Naive thymus-derived CD4-positive, alpha-beta T cell (primary cell): ENCODE measurements at regions not wholly inside any gene's neighbourhood (a gene's known extent, or its start where the extent isn't known, plus 50 kb on each side); places are given as distances from the start of the nearest gene placed in this dataset.
"Not testable (repeated sequence)": the region's sequence is repeated elsewhere in the genome, so short reads cannot be mapped to it uniquely, and the experiment has no call there.

Experiments
- ATAC-seq: fragments of 150-1000 bp; cut with Tn5 transposase; 2 replicates; pipeline ENCODE4 v1.10.0; 2021; ENCODE audit warnings: mild to moderate bottlenecking, moderate library complexity
- CTCF ChIA-PET: fragments of 350-600 bp; sonication (Branson Sonifier 250); formaldehyde crosslinking; loops from one replicate; lab custom pipeline; 2021; ENCODE audit warnings: antibody characterized with exemption; lab: Charles Lee
- POLR2A ChIA-PET: fragments of 350-600 bp; sonication (Branson Sonifier 250); formaldehyde crosslinking; loops from one replicate; lab custom pipeline; 2021; ENCODE audit warnings: antibody characterized with exemption, inconsistent platforms; lab: Charles Lee
- DNase-seq, 9 donors: peaks; one replicate each; pipeline versions ENCODE4 v3.0.0 to v3.0.0-alpha.2; 2020 to 2022; ENCODE audit warnings: mixed read lengths in 1 of 9
- H3K27ac ChIP-seq: one replicate; pipeline ENCODE4 v1.7.0; 2013; ENCODE audit warnings: mild to moderate bottlenecking, low read depth, low read length, moderate library complexity
- H3K27me3 ChIP-seq, 2 donors: one replicate each; pipeline ENCODE4 v1.7.0; 2013; ENCODE audit warnings: low read length in 2 of 2, mild to moderate bottlenecking in 2 of 2, moderate library complexity in 2 of 2; ENCODE audit not compliant: control insufficient read depth in 2 of 2, insufficient read depth in 2 of 2
- H3K36me3 ChIP-seq, 3 experiments: 1 replicate in 2 of 3; 2 replicates in 1 of 3; pipeline ENCODE4 v1.7.0; 2013; ENCODE audit warnings: low read length in 3 of 3, mild to moderate bottlenecking in 3 of 3, moderate library complexity in 1 of 3; ENCODE audit not compliant: insufficient read depth in 3 of 3, control insufficient read depth in 2 of 3
- H3K4me1 ChIP-seq, 2 donors: one replicate each; pipeline ENCODE4 v1.7.0; 2013; ENCODE audit warnings: low read length in 2 of 2, mild to moderate bottlenecking in 2 of 2, moderate library complexity in 1 of 2; ENCODE audit not compliant: control insufficient read depth in 2 of 2, insufficient read depth in 2 of 2
- H3K4me3 ChIP-seq: 2 replicates; pipeline ENCODE4 v1.7.0; 2013; ENCODE audit warnings: mild to moderate bottlenecking, low read length
- H3K9me3 ChIP-seq, 3 experiments: 1 replicate in 2 of 3; 2 replicates in 1 of 3; pipeline ENCODE4 v1.7.0; 2013; ENCODE audit warnings: low read length in 3 of 3; ENCODE audit not compliant: control insufficient read depth in 2 of 3
- H3K27ac Mint-ChIP-seq, 9 donors: one replicate each; pipeline ENCODE4 v1.8.0; 2020 to 2022; ENCODE audit warnings: mixed read lengths in 9 of 9, mild to moderate bottlenecking in 8 of 9, moderate library complexity in 5 of 9, inconsistent platforms in 2 of 9
- H3K27me3 Mint-ChIP-seq, 5 donors: one replicate each; pipeline ENCODE4 v1.8.0; 2021 to 2022; ENCODE audit warnings: mixed read lengths in 5 of 5, mild to moderate bottlenecking in 1 of 5
- H3K36me3 Mint-ChIP-seq, 5 donors: one replicate each; pipeline ENCODE4 v1.8.0; 2020 to 2022; ENCODE audit warnings: mixed read lengths in 5 of 5, mild to moderate bottlenecking in 3 of 5, inconsistent platforms in 1 of 5
- H3K4me1 Mint-ChIP-seq, 7 donors: one replicate each; pipeline ENCODE4 v1.8.0; 2020 to 2022; ENCODE audit warnings: mixed read lengths in 7 of 7, mild to moderate bottlenecking in 3 of 7, inconsistent platforms in 1 of 7
- H3K4me3 Mint-ChIP-seq, 10 donors: one replicate each; pipeline ENCODE4 v1.8.0; 2020 to 2022; ENCODE audit warnings: mild to moderate bottlenecking in 10 of 10, mixed read lengths in 10 of 10, moderate library complexity in 6 of 10, inconsistent platforms in 2 of 10
- H3K9me3 Mint-ChIP-seq, 11 donors: one replicate each; pipeline ENCODE4 v1.8.0; 2020 to 2022; ENCODE audit warnings: mixed read lengths in 11 of 11, mild to moderate bottlenecking in 4 of 11, inconsistent platforms in 1 of 11, moderate library complexity in 1 of 11
- intact Hi-C, 2 donors: fragments of 100-400 bp; cut with micrococcal nuclease; formaldehyde crosslinking; loops; one replicate each; pipeline ENCODE4 v1.15.1; 2023

DNA sequence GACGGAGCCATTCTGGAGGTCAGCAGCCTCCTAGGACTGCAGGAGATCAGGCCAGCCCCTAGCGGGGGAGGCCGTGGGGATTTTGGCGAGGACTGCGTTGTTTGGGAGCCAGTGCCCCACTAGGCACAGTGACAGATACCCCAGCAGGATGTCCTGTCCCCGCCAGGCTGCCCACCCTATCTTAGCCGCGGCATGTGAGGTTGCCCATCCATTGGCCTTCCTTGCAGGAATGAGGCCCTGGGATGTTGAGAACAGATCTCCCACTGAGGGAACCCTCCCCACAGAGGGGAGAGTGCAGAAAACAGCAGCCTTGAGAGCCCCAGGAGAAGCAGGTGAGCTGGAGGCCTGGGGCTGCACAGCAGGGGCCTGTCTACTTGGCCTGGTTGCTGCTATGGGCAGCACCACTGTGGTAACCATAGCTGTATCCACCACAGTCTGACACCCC, 385.5 kb downstream of the TMEM121 start:
- CTCF ChIA-PET, H3K4me1 Mint-ChIP-seq, H3K4me3 Mint-ChIP-seq, ATAC-seq, POLR2A ChIA-PET, H3K27ac Mint-ChIP-seq, H3K27ac ChIP-seq, H3K27me3 ChIP-seq, H3K4me3 ChIP-seq, H3K9me3 ChIP-seq, H3K36me3 ChIP-seq, DNase-seq, H3K4me1 ChIP-seq, intact Hi-C loops: not testable (repeated sequence)
- peaks cover 4 to 33% (median 7%) of the 10 kb centered on the region in 5 donors for H3K27me3 Mint-ChIP-seq
- H3K9me3 Mint-ChIP-seq, result peaks cover 0 to 24% (median 5%) of the 10 kb centered on the region in 11 donors
- H3K36me3 Mint-ChIP-seq, result peaks cover 0 to 16% (median 4%) of the 10 kb centered on the region in 5 donors

DNA sequence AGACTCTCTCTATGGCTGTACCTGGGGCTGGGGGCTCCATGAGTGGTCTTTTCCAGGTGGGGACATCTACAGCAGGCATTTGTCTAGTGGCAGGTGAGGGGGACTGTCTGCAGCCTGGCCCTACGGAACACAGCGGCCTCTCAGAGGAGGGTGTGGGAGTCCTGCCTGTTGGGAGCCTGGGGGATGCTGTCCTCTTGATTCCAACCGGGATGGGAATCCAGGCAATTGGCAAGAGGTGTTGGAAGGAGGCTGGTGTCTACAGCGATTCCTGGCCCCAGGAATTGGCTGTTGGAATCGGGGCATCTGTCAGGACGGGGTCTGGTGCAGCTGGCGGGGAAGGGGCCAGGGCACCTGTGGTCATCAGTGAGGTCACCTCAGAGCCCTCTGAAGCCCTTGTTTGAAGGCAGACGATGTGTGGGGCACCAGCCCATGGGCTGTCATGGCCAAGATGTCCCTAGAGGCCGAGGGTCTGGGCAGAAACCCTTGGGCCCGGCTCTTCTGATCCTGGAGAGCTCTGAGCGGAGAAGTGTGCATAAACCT, 386.3 kb downstream of the TMEM121 start:
- H3K36me3 Mint-ChIP-seq, result peaks cover 0 to 16% (median 4%) of the 10 kb centered on the region in 5 donors
- H3K27ac Mint-ChIP-seq, result no peak overlapping the region
- peaks cover 0 to 34% (median 7%) of the 10 kb centered on the region in 5 donors for H3K27me3 Mint-ChIP-seq
- Histone ChIP-seq H3K9me3 (no peaks in the 10 kb centered on the region), H3K4me3 (no peak overlapping the region), H3K4me1 (no peaks in the 10 kb centered on the region), H3K27me3 (no peaks in the 10 kb centered on the region), H3K27ac (no peak overlapping the region), H3K36me3 (no peaks in the 10 kb centered on the region)
- intact Hi-C loops, result no loop called here
- H3K9me3 Mint-ChIP-seq, result peaks cover 0 to 26% (median 5%) of the 10 kb centered on the region in 11 donors
- CTCF ChIA-PET, result no interaction called here
- ATAC-seq, result no peak
- POLR2A ChIA-PET, result no interaction called here
- peaks cover 0 to 2% (median 0%) of the 10 kb centered on the region in 7 donors for H3K4me1 Mint-ChIP-seq
- H3K4me3 Mint-ChIP-seq, result no peak overlapping the region
- DNase-seq, result no peak

DNA sequence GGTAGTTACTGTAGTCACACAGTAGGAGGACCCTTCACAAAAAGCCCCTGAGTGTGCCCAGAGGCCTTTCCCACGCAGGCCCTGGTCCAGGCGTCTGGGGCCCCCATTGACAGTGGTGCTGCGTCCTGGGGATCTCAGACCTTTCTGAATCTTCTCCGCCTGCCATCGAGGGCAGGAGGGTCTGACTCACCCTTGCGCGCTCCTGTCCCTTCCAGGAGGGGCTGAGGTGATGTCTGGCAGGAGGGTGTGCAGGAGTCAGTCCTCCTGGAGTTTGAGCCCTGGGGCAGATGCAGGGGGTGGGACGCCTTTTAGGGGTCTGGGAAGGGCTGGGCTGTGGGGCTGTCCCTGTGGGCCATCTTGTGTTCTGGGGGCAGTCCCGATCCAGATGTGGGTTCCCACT, 386.8 kb downstream of the TMEM121 start:
- ChIA-PET CTCF (no interaction called here), POLR2A (no interaction called here)
- Mint-ChIP-seq H3K4me3 (no peak overlapping the region), H3K4me1 (peaks cover 0 to 2% (median 0%) of the 10 kb centered on the region in 7 donors), H3K27ac (no peak overlapping the region), H3K36me3 (peaks cover 0 to 16% (median 4%) of the 10 kb centered on the region in 5 donors), H3K27me3 (peaks cover 0 to 29% (median 3%) of the 10 kb centered on the region in 5 donors), H3K9me3 (peaks cover 0 to 26% (median 5%) of the 10 kb centered on the region in 11 donors)
- Histone ChIP-seq H3K27ac (no peak overlapping the region), H3K36me3 (no peaks in the 10 kb centered on the region), H3K27me3 (no peaks in the 10 kb centered on the region), H3K4me1 (no peaks in the 10 kb centered on the region), H3K4me3 (no peak overlapping the region), H3K9me3 (no peaks in the 10 kb centered on the region)
- intact Hi-C loops, result no loop called here
- ATAC-seq (no peak), DNase-seq (no peak)

DNA sequence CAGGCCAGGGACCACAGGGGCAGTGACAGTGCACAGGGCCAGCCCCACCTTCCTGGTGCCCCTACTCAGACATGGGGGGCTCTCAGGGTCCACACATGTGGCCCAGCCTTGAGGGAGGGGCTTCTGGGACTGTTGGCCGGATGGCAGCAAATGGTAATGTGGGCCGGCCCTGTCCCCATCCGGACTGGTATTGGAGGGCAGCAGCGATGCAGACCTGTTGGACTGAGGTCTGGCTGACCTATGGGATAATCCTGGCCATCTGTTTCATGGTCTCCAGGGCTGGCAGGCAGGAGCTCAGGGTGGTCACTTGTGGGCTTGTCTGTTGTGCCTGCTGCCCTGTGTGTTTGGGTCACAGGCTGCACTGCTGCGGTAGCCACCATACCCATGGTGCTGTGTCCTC, 387.5 kb downstream of the TMEM121 start:
- Mint-ChIP-seq H3K4me1 (no peaks in the 10 kb centered on the region), H3K9me3 (peaks cover 0 to 26% (median 5%) of the 10 kb centered on the region in 11 donors), H3K36me3 (peaks cover 0 to 16% (median 4%) of the 10 kb centered on the region in 5 donors), H3K27ac (no peak overlapping the region), H3K27me3 (peaks cover 0 to 25% (median 0%) of the 10 kb centered on the region in 5 donors), H3K4me3 (no peak overlapping the region)
- intact Hi-C loops, result no loop called here
- CTCF ChIA-PET, result no interaction called here
- Histone ChIP-seq H3K27me3 (no peaks in the 10 kb centered on the region), H3K9me3 (no peaks in the 10 kb centered on the region), H3K4me3 (no peak overlapping the region), H3K27ac (no peak overlapping the region), H3K4me1 (no peaks in the 10 kb centered on the region), H3K36me3 (no peaks in the 10 kb centered on the region)
- DNase-seq (no peak), ATAC-seq (no peak)
- POLR2A ChIA-PET, result no interaction called here

DNA sequence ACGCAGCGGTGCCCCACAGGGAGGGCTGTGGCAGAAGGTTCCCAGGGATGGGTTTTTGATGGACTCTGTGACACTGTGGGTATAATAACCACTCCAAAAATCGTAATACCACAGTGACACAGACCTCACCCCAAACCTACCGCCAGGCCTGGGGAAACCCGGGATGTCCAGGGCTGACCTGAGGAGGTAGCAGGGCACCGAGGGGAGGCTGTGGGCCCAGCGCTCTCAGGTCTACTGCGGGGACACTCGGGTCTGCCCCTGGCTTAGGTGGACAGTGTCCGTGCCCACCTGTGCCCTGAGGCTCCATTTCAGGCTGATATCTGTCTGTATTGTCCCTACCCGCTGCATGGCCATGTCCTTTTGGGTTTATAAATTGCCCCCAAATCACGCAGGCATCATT, 387.9 kb downstream of the TMEM121 start:
- H3K36me3 ChIP-seq, DNase-seq, CTCF ChIA-PET, H3K4me3 Mint-ChIP-seq, H3K27ac ChIP-seq, H3K4me1 ChIP-seq, H3K27ac Mint-ChIP-seq, H3K4me1 Mint-ChIP-seq, intact Hi-C loops, H3K4me3 ChIP-seq, H3K9me3 ChIP-seq, H3K27me3 ChIP-seq, ATAC-seq, POLR2A ChIA-PET: not testable (repeated sequence)
- H3K27me3 Mint-ChIP-seq, result peaks cover 0 to 25% (median 0%) of the 10 kb centered on the region in 5 donors
- peaks cover 0 to 26% (median 5%) of the 10 kb centered on the region in 11 donors for H3K9me3 Mint-ChIP-seq
- peaks cover 0 to 16% (median 4%) of the 10 kb centered on the region in 5 donors for H3K36me3 Mint-ChIP-seq

DNA sequence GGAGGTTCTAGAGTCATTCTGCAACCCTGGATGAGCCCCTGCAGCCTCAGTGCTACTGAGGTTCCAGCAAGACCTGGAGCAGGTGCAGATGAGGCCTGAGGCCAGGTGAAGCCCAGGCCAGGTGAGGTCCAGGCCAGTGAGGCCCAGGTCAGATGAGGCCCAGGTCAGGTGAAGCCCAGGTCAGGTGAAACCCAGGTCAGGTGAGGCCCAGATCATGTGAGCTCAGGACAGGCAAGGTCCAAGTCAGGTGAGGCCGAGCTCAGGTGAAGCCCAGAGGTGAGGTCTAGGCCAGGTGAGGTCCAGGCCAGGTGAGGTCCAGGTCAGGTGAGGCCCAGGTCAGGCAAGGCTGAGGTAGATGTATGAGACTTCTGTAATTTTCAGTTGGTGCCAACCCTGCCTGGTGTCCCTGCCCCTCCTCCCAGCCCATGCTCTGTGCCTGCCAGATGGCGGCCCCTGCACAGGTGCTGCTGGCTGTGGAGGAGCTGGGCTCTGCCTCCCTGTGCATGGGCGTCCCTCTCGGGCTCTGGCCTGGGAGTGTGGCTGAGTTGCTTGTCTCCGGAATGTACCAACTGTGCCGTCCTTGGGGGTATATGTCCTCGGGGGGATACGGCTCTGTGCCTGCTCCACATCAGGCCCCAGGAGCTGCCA, 388.5 kb downstream of the TMEM121 start:
- Mint-ChIP-seq H3K36me3 (peaks cover 0 to 16% (median 4%) of the 10 kb centered on the region in 5 donors), H3K4me3 (no peak overlapping the region), H3K9me3 (peaks cover 0 to 26% (median 5%) of the 10 kb centered on the region in 11 donors), H3K4me1 (no peaks in the 10 kb centered on the region), H3K27ac (no peak overlapping the region), H3K27me3 (peaks cover 0 to 25% (median 1%) of the 10 kb centered on the region in 5 donors)
- Histone ChIP-seq H3K27ac (no peak overlapping the region), H3K4me3 (no peak overlapping the region), H3K4me1 (no peaks in the 10 kb centered on the region), H3K9me3 (no peaks in the 10 kb centered on the region), H3K27me3 (no peaks in the 10 kb centered on the region), H3K36me3 (no peaks in the 10 kb centered on the region)
- DNase-seq (no peak), ATAC-seq (no peak)
- ChIA-PET POLR2A (no interaction called here), CTCF (no interaction called here)
- intact Hi-C loops, result no loop called here

DNA sequence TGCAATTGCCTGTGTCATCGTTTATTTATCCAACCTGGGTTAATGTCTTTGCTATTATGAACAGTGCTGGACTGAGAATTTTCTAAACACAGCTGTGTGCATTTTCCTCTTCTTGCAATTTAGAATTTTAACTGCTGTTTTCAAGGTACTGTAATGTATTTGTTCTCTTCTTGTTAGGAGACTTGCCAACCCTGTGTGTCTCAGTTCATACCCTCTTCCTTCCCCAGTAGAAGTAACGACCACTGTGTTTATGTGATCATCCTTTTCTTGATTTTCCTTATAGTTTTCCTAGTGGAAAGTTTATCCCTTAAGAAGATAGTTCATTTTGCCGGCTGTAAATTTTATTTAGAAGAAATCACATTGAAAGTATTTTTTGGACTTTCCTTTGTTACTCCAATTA, 389.2 kb downstream of the TMEM121 start:
- H3K36me3 ChIP-seq, intact Hi-C loops, H3K4me1 ChIP-seq, ATAC-seq, H3K27ac Mint-ChIP-seq, H3K9me3 ChIP-seq, H3K4me3 Mint-ChIP-seq, H3K27me3 ChIP-seq, H3K4me1 Mint-ChIP-seq, DNase-seq, H3K27ac ChIP-seq, POLR2A ChIA-PET, H3K4me3 ChIP-seq, CTCF ChIA-PET: not testable (repeated sequence)
- peaks cover 0 to 26% (median 5%) of the 10 kb centered on the region in 11 donors for H3K9me3 Mint-ChIP-seq
- peaks cover 0 to 16% (median 4%) of the 10 kb centered on the region in 5 donors for H3K36me3 Mint-ChIP-seq
- peaks cover 0 to 19% (median 4%) of the 10 kb centered on the region in 5 donors for H3K27me3 Mint-ChIP-seq
